COR-L47 (cell line): ENCODE measurements at regions not wholly inside any gene's neighbourhood (a gene's known extent, or its start where the extent isn't known, plus 50 kb on each side); places are given as distances from the start of the nearest gene placed in this dataset.

Experiments
- DNase-seq: peaks from one replicate; lab custom pipeline; 2025; lab: John Stamatoyannopoulos, UW

DNA sequence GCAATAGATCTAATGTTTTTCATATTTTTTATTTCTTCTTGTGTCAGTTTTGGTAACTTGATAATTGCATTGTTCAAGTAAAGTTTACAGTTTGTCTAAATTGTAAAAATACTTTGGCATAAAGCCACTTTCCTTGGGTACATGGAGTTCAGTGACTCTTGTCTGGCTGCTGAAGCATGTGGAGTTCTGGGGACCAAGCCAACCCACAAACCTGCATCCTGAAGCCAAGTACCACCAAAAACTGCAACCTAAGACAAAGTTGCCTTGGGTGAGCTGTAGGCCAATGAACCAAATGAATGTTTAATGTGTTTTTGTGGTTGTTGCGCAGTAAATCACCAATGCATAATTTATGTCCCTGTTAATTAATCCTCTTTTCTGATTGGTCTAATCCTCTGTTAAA lies 872.6 kb downstream of the BCL11A start:
- DNase-seq: no peak

DNA sequence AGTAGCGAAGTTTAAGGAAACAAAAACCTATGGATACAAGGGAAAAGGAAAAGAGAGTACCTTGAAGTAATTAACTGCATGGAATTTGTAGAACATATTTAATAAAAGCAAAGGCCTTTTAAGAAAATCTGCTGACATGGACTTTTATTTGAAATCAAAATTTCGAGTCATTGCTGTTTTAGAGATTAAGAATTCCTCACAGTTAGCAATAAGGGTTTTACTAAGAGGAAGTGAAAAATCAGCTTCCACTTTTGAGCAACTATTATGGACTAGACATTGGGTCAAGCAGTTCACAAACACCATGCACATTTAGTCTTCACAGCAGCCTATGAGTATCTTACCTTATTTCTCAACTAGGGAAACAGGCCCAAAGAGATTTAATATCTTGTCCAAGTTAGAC lies 876.3 kb downstream of the BCL11A start:
- no peak for DNase-seq

- DNase-seq: no peak
Measured at GRCh38 chr2:59674100-59674499, 879.4 kb downstream of the BCL11A start.

DNA sequence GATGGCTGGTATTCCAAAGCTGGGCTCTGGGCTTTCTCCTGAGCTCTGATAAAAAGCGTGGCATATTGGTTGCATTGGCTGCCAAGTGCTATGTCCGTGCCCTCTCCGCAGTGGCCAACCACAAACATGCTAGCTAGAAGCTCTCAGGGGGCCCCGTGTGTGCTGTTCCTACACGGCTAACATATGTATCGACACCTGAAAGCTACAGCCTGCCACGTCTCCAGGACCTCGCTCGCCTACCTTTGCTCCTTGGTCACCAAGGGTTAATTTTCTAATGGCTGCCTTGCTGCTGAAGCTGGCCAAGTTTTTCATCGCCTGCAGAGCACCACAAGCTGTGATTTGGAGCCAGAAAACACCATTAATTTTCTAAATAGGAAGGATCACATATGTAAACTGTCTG lies 888.4 kb downstream of the BCL11A start:
- no peak for DNase-seq

DNA sequence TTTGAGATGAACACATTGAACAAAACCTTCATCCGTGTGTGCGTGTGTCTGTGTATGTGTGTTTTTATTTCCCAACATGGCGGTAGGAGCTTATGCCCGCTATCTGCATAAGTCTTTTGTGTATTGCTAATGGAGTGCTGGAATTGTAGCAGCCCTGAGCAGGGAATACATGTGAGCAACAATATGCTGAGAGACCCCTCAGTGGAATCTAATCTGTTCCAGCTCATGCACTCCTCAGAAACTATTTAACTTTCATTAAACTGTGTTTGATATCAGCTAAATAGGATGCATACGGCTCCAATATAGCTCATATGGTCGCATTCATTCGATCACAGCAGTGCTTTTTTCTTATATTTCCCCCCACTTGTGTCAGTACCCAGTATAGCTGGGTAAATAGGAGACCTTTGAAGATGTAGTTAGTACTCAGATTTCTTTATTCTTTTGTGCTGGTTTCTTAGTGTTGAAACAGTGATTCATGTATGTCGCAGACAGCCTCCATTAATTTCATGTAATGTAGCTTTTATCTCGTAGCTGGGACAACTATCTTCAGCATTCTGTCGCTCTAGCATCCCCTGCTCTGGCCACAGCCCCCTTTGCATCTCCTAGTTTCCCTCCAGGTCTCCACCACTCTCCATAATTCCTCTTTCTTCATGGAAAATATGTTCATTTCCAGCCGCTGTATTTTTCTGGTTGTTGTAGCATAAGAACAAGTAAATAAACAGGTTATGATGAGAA lies 891.2 kb downstream of the BCL11A start:
- no peak for DNase-seq

DNA sequence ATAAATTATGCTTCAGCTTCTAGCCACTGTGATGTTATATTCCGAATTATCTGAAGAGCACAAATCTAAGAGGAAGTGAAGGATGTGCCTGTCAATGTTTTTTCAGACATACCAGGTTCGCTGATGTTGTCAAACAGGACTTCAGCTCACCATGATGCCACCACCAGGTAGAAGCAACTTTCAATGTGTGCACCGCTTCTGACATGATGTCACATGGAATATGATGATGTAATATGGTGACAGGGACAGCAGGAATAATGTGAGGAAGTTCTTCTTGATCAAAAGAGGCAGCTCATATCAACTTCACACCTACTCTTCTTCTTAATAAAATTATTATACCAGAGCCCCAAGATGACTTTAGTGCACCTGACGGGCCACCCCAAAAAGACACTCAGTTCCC lies 893.2 kb downstream of the BCL11A start:
- no peak for DNase-seq

GRCh38 chr2:59658906-59659635 lies 894.4 kb downstream of the BCL11A start:
- no peak for DNase-seq

DNA sequence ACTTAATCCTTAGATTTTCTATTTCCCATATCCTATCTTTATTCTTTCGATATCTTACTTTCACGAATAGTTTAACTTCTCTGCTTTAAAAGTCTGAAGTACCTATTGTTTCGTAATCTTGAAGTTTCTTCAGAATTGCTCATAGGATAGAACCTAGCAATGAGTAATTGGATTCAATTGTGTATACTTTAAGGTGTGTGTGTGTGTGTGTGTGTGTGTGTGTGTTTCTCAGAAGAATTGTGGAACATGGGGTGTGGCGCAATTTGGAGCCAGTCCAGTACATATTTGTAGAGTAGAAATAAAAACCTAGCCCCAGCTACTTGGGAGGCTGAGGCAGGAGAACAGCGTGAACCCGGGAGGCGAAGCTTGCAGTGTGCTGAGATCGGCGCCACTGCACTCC lies 897.6 kb downstream of the BCL11A start:
- DNase-seq: no peak

- no peak for DNase-seq
Measured at GRCh38 chr2:59654710-59655109, 898.7 kb downstream of the BCL11A start.

DNA sequence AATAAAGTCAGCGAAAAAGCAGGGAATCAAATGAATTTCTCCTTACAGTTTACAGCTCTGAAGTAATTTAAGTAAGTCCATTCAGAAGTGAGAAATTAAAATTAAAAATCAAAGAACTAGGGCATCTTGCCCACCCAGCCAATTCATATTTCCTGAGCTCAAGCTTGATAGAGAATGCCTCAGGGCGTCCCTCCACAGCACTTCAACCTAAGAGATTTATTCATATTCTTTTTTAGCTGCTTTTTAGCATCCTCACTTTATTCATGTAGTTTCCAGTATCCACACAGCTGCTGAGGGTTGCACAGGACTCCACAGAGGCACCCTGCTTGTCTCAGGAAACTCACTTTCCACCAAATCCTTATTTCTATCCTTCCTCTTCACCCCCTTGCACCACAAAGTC lies 900.3 kb downstream of the BCL11A start:
- DNase-seq: no peak

DNA sequence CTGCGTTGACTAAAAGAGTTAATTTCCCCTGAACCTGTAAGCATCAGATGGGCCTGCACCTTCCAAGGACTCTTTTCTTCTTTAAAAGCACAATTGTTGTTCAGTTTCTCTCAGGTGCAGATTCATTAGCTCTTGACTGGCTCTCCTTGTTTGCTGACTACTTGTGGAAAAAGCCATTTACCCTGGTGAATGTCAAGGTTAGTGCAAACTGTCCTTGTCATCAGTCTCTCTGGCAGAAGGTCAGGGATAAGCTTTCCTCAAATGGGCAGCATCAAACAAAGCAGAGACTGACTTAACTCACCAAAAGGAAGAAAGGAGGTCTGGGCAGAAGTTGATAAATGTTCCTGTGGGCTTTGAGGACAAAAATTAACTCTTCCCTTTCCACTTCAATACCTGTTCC lies 922.7 kb downstream of the BCL11A start:
- no peak for DNase-seq

- no peak for DNase-seq
Measured at GRCh38 chr2:59627599-59627998, 925.9 kb downstream of the BCL11A start.

GRCh38 chr2:59622599-59623308 lies 930.7 kb downstream of the BCL11A start:
- no peak for DNase-seq

GRCh38 chr2:59604123-59604522 lies 949.3 kb downstream of the BCL11A start:
- peak; percentile 44 for DNase-seq

GRCh38 chr2:59594671-59595222 lies 958.7 kb downstream of the BCL11A start:
- no peak for DNase-seq

GRCh38 chr2:59590798-59591197 lies 962.7 kb downstream of the BCL11A start:
- no peak for DNase-seq

DNA sequence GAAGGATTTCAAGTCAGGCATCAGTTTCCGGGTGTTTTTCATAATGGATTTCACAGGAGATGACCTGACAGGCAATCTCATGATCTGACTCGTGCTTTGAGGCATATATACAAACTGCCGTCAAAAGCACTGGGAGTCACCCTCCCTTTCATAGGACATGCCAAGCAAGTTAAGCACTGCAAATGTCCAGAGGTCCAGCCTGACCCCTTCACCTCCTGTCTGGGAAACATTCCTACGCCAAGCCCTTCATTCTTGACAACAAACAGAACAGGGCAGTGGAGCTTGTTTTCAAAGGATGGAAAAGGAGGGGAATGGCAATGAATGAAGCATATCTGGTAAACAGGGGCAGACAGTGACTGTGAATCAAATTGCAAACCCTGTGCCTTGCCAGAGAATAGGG lies 963.6 kb downstream of the BCL11A start:
- DNase-seq: no peak

DNA sequence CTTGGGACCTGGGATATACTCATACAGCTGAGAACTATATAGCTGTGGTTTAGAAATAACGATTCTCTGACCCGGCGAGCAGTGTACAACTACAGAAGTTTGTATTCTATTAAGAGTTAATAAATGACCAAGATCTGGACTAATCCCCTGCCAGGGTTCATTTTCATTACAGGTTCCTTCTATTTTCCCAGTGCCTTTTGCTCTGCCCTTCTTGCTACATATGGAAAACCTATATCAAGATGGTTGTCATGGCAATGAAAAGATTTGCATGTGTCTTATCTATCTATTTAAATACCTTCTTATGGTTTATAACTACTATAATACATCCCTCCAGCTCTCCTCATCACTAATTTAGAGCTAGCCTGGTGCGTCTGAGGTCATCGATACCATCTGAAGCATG lies 965.2 kb downstream of the BCL11A start:
- DNase-seq: no peak

GRCh38 chr2:59586176-59586575 lies 967.3 kb downstream of the BCL11A start:
- no peak for DNase-seq

DNA sequence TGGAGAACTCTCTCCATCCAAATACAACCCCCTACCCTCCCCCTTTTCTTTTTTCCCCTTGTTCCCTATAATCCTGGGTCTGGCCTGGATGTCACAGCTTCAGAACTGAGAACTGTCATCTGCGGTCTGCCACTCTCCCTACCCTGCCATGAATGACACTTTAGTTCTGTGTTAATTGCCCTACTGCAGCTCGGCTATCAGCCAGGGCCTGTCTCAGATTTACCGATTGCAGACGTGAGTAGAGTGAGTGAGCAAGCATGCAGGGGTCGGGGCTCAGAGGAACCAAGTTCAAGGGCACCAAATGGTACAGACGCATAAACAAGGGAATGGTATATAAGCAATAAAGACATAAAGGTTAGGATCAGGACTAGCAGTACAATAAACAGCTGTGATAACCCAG lies 967.8 kb downstream of the BCL11A start:
- no peak for DNase-seq

- DNase-seq: peak; percentile 36
Measured at GRCh38 chr2:59584958-59585357, 968.5 kb downstream of the BCL11A start.

- DNase-seq: no peak
Measured at GRCh38 chr2:59583173-59583765, 970.2 kb downstream of the BCL11A start.
